ENCODE measurements at regions not wholly inside any gene's neighbourhood (a gene's known extent, or its start where the extent isn't known, plus 50 kb on each side); places are given as distances from the start of the nearest gene placed in this dataset.

DNA sequence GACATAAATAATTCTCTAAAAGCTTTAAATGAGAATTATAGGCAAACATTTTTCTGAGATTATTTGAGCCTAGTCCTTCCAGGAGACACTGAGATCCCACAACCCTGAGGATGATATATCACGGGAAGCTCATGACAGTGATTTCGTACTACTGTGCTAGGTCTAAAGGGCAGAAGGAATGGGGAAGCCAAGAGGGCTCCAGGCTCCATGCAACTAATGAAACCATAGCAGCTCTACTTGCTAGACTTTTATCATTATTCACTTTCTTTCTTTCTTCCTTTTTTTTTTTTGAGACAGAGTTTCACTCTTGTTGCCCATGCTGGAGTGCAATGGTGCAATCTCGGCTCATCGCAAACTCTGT lies 57.3 kb upstream of the SGK1 start:
- Mint-ChIP-seq H3K36me3 (ENCODE audit: low read depth) (no peaks in the 10 kb centered on the region), H3K27me3 (no peaks in the 10 kb centered on the region), H3K4me1 (ENCODE audit: low read depth) (peaks cover 44% of the 10 kb centered on the region), H3K4me3 (no peak overlapping the region), H3K27ac (no peak overlapping the region), H3K9me3 (no peaks in the 10 kb centered on the region)
- DNase-seq (no peak), ATAC-seq (no peak)
- ChIA-PET POLR2A (no interaction called here), CTCF (interaction anchor here (0.7 kb wide), 1 partner anchor 565 kb away, joined by 4 read pairs; no protein-coding TSS in a partner anchor)
- intact Hi-C loops (cut with micrococcal nuclease) = no loop called here
- TF ChIP-seq, protein P1, sequence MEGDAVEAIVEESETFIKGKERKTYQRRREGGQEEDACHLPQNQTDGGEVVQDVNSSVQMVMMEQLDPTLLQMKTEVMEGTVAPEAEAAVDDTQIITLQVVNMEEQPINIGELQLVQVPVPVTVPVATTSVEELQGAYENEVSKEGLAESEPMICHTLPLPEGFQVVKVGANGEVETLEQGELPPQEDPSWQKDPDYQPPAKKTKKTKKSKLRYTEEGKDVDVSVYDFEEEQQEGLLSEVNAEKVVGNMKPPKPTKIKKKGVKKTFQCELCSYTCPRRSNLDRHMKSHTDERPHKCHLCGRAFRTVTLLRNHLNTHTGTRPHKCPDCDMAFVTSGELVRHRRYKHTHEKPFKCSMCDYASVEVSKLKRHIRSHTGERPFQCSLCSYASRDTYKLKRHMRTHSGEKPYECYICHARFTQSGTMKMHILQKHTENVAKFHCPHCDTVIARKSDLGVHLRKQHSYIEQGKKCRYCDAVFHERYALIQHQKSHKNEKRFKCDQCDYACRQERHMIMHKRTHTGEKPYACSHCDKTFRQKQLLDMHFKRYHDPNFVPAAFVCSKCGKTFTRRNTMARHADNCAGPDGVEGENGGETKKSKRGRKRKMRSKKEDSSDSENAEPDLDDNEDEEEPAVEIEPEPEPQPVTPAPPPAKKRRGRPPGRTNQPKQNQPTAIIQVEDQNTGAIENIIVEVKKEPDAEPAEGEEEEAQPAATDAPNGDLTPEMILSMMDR (IDR thresholded peaks at IDR 0.05) = no peak

DNA sequence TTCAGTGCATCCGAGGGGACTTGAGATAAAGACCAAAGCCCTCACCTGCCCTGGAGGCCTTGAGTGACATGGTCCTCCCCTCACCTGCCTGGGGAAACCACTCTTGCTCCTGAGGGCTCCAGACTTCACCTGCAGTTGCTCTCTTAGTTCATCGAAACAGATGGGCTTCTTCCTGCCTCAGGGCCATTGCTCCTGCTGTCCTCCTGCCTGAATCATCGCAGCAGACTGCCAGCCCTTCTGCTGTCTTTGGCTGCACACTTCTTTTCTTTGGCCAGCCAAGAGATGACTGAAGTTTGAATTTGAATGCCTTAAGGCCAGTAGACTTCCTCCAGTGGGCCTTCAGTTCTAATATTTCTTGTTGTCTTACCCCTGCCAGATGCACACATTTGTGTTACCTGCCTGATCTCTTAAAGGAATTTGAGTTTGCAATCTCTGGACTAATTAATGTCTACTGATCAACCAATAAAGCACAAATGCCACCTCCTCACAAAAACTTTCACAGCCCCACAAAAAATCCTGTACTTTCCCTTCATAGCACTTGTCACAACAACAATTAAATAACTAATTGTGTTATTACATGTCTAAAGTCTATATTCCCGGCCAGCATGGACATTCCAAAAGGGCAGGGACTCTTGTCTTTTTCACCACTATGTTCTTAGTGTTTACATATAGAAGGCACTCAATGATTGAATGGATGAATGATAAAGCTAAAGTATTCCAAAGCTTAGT lies 56.7 kb upstream of the SGK1 start:
- intact Hi-C loops (cut with micrococcal nuclease) = no loop called here
- POLR2A ChIA-PET = interaction anchor here (1.5 kb wide), 1 partner anchor 10 kb away, joined by 3 read pairs; no protein-coding TSS in a partner anchor
- Mint-ChIP-seq H3K4me3 (no peak overlapping the region), H3K36me3 (ENCODE audit: low read depth) (no peaks in the 10 kb centered on the region), H3K4me1 (ENCODE audit: low read depth) (peaks cover 40% of the 10 kb centered on the region), H3K27me3 (no peaks in the 10 kb centered on the region), H3K27ac (no peak overlapping the region), H3K9me3 (no peaks in the 10 kb centered on the region)
- TF ChIP-seq, protein P1 (IDR thresholded peaks at IDR 0.05) = no peak
- CTCF ChIA-PET = interaction anchor here (0.7 to 1.5 kb wide), 2 partner anchors 207 to 565 kb away, joined by 3 to 4 read pairs; no protein-coding TSS in a partner anchor
- DNase-seq = no peak
- no peak for ATAC-seq

DNA sequence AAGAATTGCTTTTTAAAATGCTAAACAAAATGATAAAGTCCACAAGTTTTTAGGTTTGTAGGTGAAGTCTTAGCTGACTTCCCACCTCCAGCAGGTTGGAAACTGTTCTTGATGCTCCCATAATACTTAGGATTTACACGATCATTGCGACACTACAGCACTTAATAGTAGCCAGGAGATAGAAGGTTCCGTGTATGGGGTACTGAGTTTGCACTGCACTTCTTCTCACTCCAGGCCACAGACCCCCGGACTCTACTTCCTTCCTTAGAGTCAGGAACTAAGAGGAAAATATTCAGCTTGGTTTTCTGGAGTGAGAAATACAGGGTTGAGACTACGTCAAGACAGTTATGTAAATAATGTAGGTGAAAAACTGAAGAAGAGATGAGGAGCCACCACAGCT lies 56.1 kb upstream of the SGK1 start:
- H3K4me1 Mint-ChIP-seq (ENCODE audit: low read depth) = peaks cover 33% of the 10 kb centered on the region
- no peak overlapping the region for H3K27ac Mint-ChIP-seq
- POLR2A ChIA-PET = interaction anchor here (1.5 kb wide), 1 partner anchor 10 kb away, joined by 3 read pairs; no protein-coding TSS in a partner anchor

DNA sequence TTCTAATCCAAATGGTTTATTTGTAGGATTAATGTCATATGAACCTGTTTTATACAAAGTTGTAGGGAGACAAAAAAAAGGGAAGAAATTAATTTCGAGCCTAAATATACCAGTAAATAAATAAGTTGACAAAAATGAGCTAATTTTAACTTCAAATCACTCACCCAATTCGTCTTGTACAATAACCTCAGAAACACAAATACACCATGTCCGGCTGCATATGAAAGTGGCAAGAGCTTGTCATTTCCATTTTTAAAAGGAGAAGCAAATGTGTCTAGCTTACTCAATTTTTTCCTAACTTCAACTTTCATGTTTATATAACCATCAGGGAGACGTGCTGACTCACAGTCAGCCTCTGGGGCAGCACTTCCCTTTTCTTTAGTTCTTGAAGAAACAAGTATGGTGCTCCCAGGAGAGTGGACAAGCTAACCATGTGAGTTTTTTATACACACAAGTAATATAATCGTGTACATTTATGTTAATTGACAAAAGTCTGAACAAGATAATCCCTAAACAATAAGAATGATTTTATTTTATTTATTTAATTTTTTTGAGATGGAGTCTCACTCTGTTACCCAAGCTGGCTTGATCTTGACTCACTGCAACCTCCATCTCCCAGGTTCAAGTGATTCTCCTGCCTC lies 55.5 kb upstream of the SGK1 start:
- Mint-ChIP-seq H3K9me3 (no peaks in the 10 kb centered on the region), H3K36me3 (ENCODE audit: low read depth) (no peaks in the 10 kb centered on the region), H3K4me3 (no peak overlapping the region), H3K4me1 (ENCODE audit: low read depth) (peaks cover 29% of the 10 kb centered on the region), H3K27me3 (no peaks in the 10 kb centered on the region), H3K27ac (peak overlapping the region; percentile 60)
- intact Hi-C loops (cut with micrococcal nuclease) = no loop called here
- ATAC-seq (peak; percentile 80), DNase-seq (peak; percentile 45)
- ChIA-PET POLR2A (interaction anchor here (0.5 to 1.5 kb wide), 3 partner anchors 9 to 223 kb away, joined by 3 read pairs; no protein-coding TSS in a partner anchor), CTCF (interaction anchor here (1.0 to 1.5 kb wide), 4 partner anchors 64 to 268 kb away, joined by 3 to 4 read pairs (median 3); no protein-coding TSS in a partner anchor)
- TF ChIP-seq, protein P1 (IDR thresholded peaks at IDR 0.05) = no peak

More for the DNA sequence above, 56.1 kb upstream of the SGK1 start:
- H3K36me3 Mint-ChIP-seq (ENCODE audit: low read depth) = no peaks in the 10 kb centered on the region
- no peaks in the 10 kb centered on the region for H3K9me3 Mint-ChIP-seq
- CTCF ChIA-PET = interaction anchor here (1.0 to 1.5 kb wide), 2 partner anchors 63 to 206 kb away, joined by 3 to 4 read pairs; no protein-coding TSS in a partner anchor
- DNase-seq (no peak), ATAC-seq (no peak)
- H3K27me3 Mint-ChIP-seq = no peaks in the 10 kb centered on the region
- H3K4me3 Mint-ChIP-seq = no peak overlapping the region
- intact Hi-C loops (cut with micrococcal nuclease) = no loop called here
- TF ChIP-seq, protein P1 (IDR thresholded peaks at IDR 0.05) = no peak
